Liver (tissue), 8 donors: ENCODE measurements at regions not wholly inside any gene's neighbourhood (a gene's known extent, or its start where the extent isn't known, plus 50 kb on each side); places are given as distances from the start of the nearest gene placed in this dataset.

Source experiments
- DNase-seq: peaks from one replicate; pipeline ENCODE4 v3.0.0-alpha.2; 2017; ENCODE audit warnings: low spot score
- H3K27ac ChIP-seq, 2 donors: one replicate each; pipeline ENCODE4 v1.7.0; 2013; ENCODE audit warnings: inconsistent platforms in 2 of 2, low read length in 2 of 2, control low read depth in 1 of 2, low read depth in 1 of 2, mild to moderate bottlenecking in 1 of 2
- H3K27me3 ChIP-seq, 4 donors: one replicate each; pipeline versions ENCODE4 v1.6.1 to v1.7.0; 2013; ENCODE audit warnings: low read length in 3 of 4, inconsistent platforms in 1 of 4, mild to moderate bottlenecking in 1 of 4, moderate library complexity in 1 of 4; ENCODE audit not compliant: control insufficient read depth in 4 of 4, insufficient read depth in 4 of 4
- H3K36me3 ChIP-seq, 4 donors: one replicate each; pipeline versions ENCODE4 v1.6.1 to v1.7.0; 2013; ENCODE audit warnings: low read length in 3 of 4, mild to moderate bottlenecking in 3 of 4, low read depth in 1 of 4, moderate library complexity in 1 of 4; ENCODE audit not compliant: control insufficient read depth in 4 of 4, insufficient read depth in 3 of 4
- H3K4me1 ChIP-seq, 4 donors: one replicate each; pipeline versions ENCODE4 v1.6.1 to v1.7.0; 2013; ENCODE audit warnings: low read length in 3 of 4, mild to moderate bottlenecking in 3 of 4, moderate library complexity in 1 of 4; ENCODE audit not compliant: control insufficient read depth in 4 of 4, insufficient read depth in 4 of 4
- H3K4me3 ChIP-seq, 3 donors: one replicate each; pipeline versions ENCODE4 v1.6.1 to v1.7.0; 2013; ENCODE audit warnings: low read length in 3 of 3, control low read depth in 1 of 3, low read depth in 1 of 3, mild to moderate bottlenecking in 1 of 3
- H3K9ac ChIP-seq, 2 donors: one replicate each; pipeline ENCODE4 v1.7.0; 2013; ENCODE audit warnings: low read length in 2 of 2, mild to moderate bottlenecking in 2 of 2, moderate library complexity in 2 of 2, control low read depth in 1 of 2, low read depth in 1 of 2
- H3K9me3 ChIP-seq, 4 donors: one replicate each; pipeline versions ENCODE4 v1.6.1 to v1.7.0; 2013; ENCODE audit warnings: low read length in 3 of 4; ENCODE audit not compliant: control insufficient read depth in 4 of 4
- CTCF ChIP-seq: fragments of 150-350 bp; IDR thresholded peaks from 2 replicates; pipeline ENCODE4 v1.5.1; 2017; ENCODE audit warnings: improper control_type of control experiment, low read depth, low read length; ENCODE audit not compliant: missing input control
- EGR1 ChIP-seq, 2 donors: IDR thresholded peaks; 2 replicates each; pipeline ENCODE4 v1.6.1; 2016 to 2018; ENCODE audit warnings: antibody characterized with exemption in 2 of 2, low read depth in 2 of 2
- FOXA1 ChIP-seq: IDR thresholded peaks from 2 replicates; pipeline ENCODE4 v1.6.1; 2016; ENCODE audit warnings: antibody characterized with exemption
- FOXA2 ChIP-seq: IDR thresholded peaks from 2 replicates; pipeline ENCODE4 v1.6.1; 2016; ENCODE audit warnings: antibody characterized with exemption
- GABPA ChIP-seq, 2 donors: IDR thresholded peaks in 1 of 2; conservative IDR thresholded peaks in 1 of 2; 2 replicates each; pipeline ENCODE4 v1.6.1; 2016; ENCODE audit warnings: antibody characterized with exemption in 2 of 2, mild to moderate bottlenecking in 1 of 2, moderate library complexity in 1 of 2
- HNF4A ChIP-seq, 2 donors: conservative IDR thresholded peaks; 2 replicates each; pipeline ENCODE4 v1.6.1; 2016; ENCODE audit warnings: antibody characterized with exemption in 2 of 2, mild to moderate bottlenecking in 2 of 2
- HNF4G ChIP-seq: IDR thresholded peaks from 2 replicates; pipeline ENCODE4 v1.6.1; 2016; ENCODE audit warnings: antibody characterized with exemption
- JUND ChIP-seq, 2 donors: IDR thresholded peaks; 2 replicates each; pipeline ENCODE4 v1.6.1; 2016; ENCODE audit warnings: antibody characterized with exemption in 2 of 2
- MAX ChIP-seq: IDR thresholded peaks from 2 replicates; pipeline ENCODE4 v1.6.1; 2016; ENCODE audit warnings: antibody characterized with exemption
- RAD21 ChIP-seq, 2 donors: IDR thresholded peaks; 2 replicates each; pipeline ENCODE4 v1.6.1; 2016; ENCODE audit warnings: antibody characterized with exemption in 2 of 2, mild to moderate bottlenecking in 2 of 2
- REST ChIP-seq: IDR thresholded peaks from 2 replicates; pipeline ENCODE4 v1.6.1; 2016; ENCODE audit warnings: antibody characterized with exemption, mild to moderate bottlenecking
- RXRA ChIP-seq, 2 donors: IDR thresholded peaks; 2 replicates each; pipeline ENCODE4 v1.6.1; 2017 to 2018; ENCODE audit warnings: antibody characterized with exemption in 2 of 2, mild to moderate bottlenecking in 1 of 2
- SP1 ChIP-seq: IDR thresholded peaks from 2 replicates; pipeline ENCODE4 v1.6.1; 2018; ENCODE audit warnings: antibody characterized with exemption, mild to moderate bottlenecking
- TAF1 ChIP-seq: conservative IDR thresholded peaks from 2 replicates; pipeline ENCODE4 v1.6.1; 2016; ENCODE audit warnings: antibody characterized with exemption, mild to moderate bottlenecking
- YY1 ChIP-seq: IDR thresholded peaks from 2 replicates; pipeline ENCODE4 v1.6.1; 2016; ENCODE audit warnings: antibody characterized with exemption, mild to moderate bottlenecking
- ZBTB33 ChIP-seq: IDR thresholded peaks from 2 replicates; pipeline ENCODE4 v1.6.1; 2016; ENCODE audit warnings: antibody characterized with exemption
- whole genome bisulfite sequencing: extraction: QIAGEN DNeasy Blood & Tissue Kit; methylation state at CpG from one replicate; pipeline ENCODE4 v1.1.7; 2013; 5-methylcytosine and 5-hydroxymethylcytosine counted together
- TF ChIP-seq, protein P1 (sequence below): IDR thresholded peaks from 2 replicates; pipeline ENCODE4 v1.6.1; 2016; ENCODE audit warnings: antibody characterized with exemption
- donor health status: healthy.
- donor health status: healthy.
- donor health status: healthy.
- donor health status: healthy.
- donor health status: healthy.

DNA sequence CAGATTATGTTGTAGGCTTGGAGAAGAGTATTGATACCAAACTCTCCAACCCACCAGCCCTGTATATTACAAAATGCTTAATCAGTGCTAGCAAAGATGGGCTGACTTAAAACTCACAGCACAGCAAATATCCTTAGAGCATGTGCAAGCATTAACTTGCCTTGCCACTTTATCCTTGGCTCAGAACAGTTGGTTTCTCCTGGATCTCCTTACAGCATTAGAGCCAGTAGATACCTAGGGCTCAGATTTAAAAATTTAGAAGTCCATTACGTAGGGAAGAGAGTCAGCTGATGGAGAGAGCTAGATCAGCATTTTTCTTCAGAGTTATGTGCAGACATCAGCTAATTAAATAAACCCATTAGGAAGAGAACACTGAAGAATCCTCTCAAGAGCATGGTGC lies 198.5 kb upstream of the ZBED5 start:
- no peak for TF ChIP-seq HNF4A (conservative IDR thresholded peaks at IDR 0.05)
- H3K4me1 ChIP-seq: no peaks in the 10 kb centered on the region
- H3K4me3 ChIP-seq: no peak overlapping the region
- no peaks in the 10 kb centered on the region for H3K27me3 ChIP-seq
- no peak for DNase-seq
- peaks cover 0 to 12% (median 6%) of the 10 kb centered on the region in 4 donors for H3K9me3 ChIP-seq
- H3K36me3 ChIP-seq: no peaks in the 10 kb centered on the region
- no peak overlapping the region for H3K27ac ChIP-seq
- WGBS: 73% methylated on average over 1 of the region's 1 CpG
- H3K9ac ChIP-seq: no peak overlapping the region

GRCh38 chr11:11047851-11048610 lies 190.2 kb upstream of the ZBED5 start:
- WGBS: 92% methylated on average over 2 of the region's 2 CpGs
- Histone ChIP-seq H3K9ac (no peak overlapping the region), H3K27ac (no peak overlapping the region), H3K4me3 (no peak overlapping the region), H3K9me3 (no peaks in the 10 kb centered on the region), H3K36me3 (no peaks in the 10 kb centered on the region), H3K27me3 (no peaks in the 10 kb centered on the region), H3K4me1 (no peaks in the 10 kb centered on the region)
- TF ChIP-seq GABPA (IDR thresholded peaks at IDR 0.05 in 1 of 2, conservative IDR thresholded peaks at IDR 0.05 in 1 of 2): no peak
- TF ChIP-seq FOXA2: no peak
- no peak for TF ChIP-seq HNF4G
- no peak for TF ChIP-seq REST
- no peak for TF ChIP-seq YY1
- no peak for TF ChIP-seq TAF1
- TF ChIP-seq SP1: no peak
- no peak for TF ChIP-seq FOXA1
- no peak for TF ChIP-seq ZBTB33
- TF ChIP-seq JUND (IDR thresholded peaks at IDR 0.05): no peak
- no peak for TF ChIP-seq RXRA (IDR thresholded peaks at IDR 0.05)
- TF ChIP-seq CTCF: no peak
- no peak for TF ChIP-seq RAD21 (IDR thresholded peaks at IDR 0.05)
- no peak for TF ChIP-seq EGR1 (IDR thresholded peaks at IDR 0.05; ENCODE audit: low read depth in 2 of 2)
- TF ChIP-seq, protein P1, sequence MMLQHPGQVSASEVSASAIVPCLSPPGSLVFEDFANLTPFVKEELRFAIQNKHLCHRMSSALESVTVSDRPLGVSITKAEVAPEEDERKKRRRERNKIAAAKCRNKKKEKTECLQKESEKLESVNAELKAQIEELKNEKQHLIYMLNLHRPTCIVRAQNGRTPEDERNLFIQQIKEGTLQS: no peak
- no peak for TF ChIP-seq MAX
- TF ChIP-seq HNF4A (conservative IDR thresholded peaks at IDR 0.05): no peak
- no peak for DNase-seq
